ENCODE measurements at regions not wholly inside any gene's neighbourhood (a gene's known extent, or its start where the extent isn't known, plus 50 kb on each side); places are given as distances from the start of the nearest gene placed in this dataset.

DNA sequence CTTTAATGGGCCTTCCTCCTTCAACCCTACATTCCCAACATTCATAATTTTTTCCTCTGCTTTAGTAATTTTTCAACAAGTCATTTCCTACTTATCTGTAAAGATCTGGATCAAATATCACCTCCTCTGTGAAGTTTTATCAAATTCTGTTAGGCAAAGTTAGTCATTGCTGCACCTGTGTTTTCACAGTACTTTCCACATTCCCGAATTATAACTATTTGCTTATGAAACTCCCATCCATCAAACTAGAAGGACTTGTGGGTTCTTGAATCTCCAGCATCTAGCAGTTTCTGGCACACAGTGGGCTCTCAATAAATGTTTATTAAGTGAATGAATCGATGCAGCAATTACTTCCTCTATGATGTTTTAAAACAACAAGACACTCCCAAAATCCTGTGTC, 257.6 kb downstream of the HDGFL1 start:
- TF ChIP-seq, protein P1, sequence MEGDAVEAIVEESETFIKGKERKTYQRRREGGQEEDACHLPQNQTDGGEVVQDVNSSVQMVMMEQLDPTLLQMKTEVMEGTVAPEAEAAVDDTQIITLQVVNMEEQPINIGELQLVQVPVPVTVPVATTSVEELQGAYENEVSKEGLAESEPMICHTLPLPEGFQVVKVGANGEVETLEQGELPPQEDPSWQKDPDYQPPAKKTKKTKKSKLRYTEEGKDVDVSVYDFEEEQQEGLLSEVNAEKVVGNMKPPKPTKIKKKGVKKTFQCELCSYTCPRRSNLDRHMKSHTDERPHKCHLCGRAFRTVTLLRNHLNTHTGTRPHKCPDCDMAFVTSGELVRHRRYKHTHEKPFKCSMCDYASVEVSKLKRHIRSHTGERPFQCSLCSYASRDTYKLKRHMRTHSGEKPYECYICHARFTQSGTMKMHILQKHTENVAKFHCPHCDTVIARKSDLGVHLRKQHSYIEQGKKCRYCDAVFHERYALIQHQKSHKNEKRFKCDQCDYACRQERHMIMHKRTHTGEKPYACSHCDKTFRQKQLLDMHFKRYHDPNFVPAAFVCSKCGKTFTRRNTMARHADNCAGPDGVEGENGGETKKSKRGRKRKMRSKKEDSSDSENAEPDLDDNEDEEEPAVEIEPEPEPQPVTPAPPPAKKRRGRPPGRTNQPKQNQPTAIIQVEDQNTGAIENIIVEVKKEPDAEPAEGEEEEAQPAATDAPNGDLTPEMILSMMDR (conservative IDR thresholded peaks at IDR 0.05 in 1 of 2, IDR thresholded peaks at IDR 0.05 in 1 of 2; ENCODE audit: low read depth in 1 of 2, low read length in 2 of 2): no peak
- no peak for TF ChIP-seq EZH2 (IDR thresholded peaks at IDR 0.05; ENCODE audit: low read length, missing control alignments)
